A673 (cell line): ENCODE measurements at regions not wholly inside any gene's neighbourhood (a gene's known extent, or its start where the extent isn't known, plus 50 kb on each side); places are given as distances from the start of the nearest gene placed in this dataset.

Experiments
- BruUV-seq: library from RNA; stranded (reverse); fragments of 400-500 nt; replicated peaks from 2 replicates; lab custom pipeline; 2021; lab: Mats Ljungman, UMichigan
- CTCF ChIA-PET: fragments of 300-600 bp; sonication (Branson Sonifier 250); formaldehyde crosslinking; loops from one replicate; lab custom pipeline; 2022; ENCODE audit warnings: antibody characterized with exemption; lab: Charles Lee
- POLR2A ChIA-PET: fragments of 300-600 bp; sonication (Branson Sonifier 250); formaldehyde crosslinking; loops from one replicate; lab custom pipeline; 2022; ENCODE audit warnings: antibody characterized with exemption; ENCODE audit not compliant: low non-redundant PET; lab: Charles Lee
- DNase-seq: peaks from one replicate; pipeline ENCODE4 v3.0.0-alpha.2; 2015; ENCODE audit warnings: low spot score
- H3K27ac ChIP-seq: fragments of 200-600 bp; sonication (generic); 2 replicates; pipeline ENCODE4 v1.5.1; 2016; ENCODE audit warnings: mixed run types, low read depth, mild to moderate bottlenecking, mixed read lengths, antibody characterized with exemption, low read length; ENCODE audit not compliant: poor library complexity, severe bottlenecking
- H3K27me3 ChIP-seq: fragments of 200-600 bp; sonication (generic); replicated peaks from 2 replicates; pipeline ENCODE4 v1.6.1; 2017; ENCODE audit warnings: mixed run types, low read depth, mild to moderate bottlenecking, mixed read lengths, antibody characterized with exemption, low read length; ENCODE audit not compliant: insufficient read depth, poor library complexity
- H3K36me3 ChIP-seq: fragments of 200-600 bp; sonication (generic); 2 replicates; pipeline ENCODE4 v1.6.1; 2016; ENCODE audit warnings: mixed run types, mild to moderate bottlenecking, mixed read lengths, antibody characterized with exemption, low read length; ENCODE audit not compliant: insufficient read depth, poor library complexity, severe bottlenecking
- H3K4me1 ChIP-seq: fragments of 200-600 bp; sonication (generic); 2 replicates; pipeline ENCODE4 v1.6.1; 2017; ENCODE audit warnings: mixed run types, mild to moderate bottlenecking, mixed read lengths, antibody characterized with exemption, low read length; ENCODE audit not compliant: insufficient read depth, poor library complexity, severe bottlenecking
- H3K4me3 ChIP-seq: fragments of 200-600 bp; sonication (generic); 2 replicates; pipeline ENCODE4 v1.5.1; 2016; ENCODE audit warnings: low read depth, mixed run types, mild to moderate bottlenecking, mixed read lengths, low read length; ENCODE audit not compliant: poor library complexity, severe bottlenecking
- H3K9me3 ChIP-seq: fragments of 200-600 bp; sonication (generic); 2 replicates; pipeline ENCODE4 v1.6.1; 2016; ENCODE audit warnings: mixed run types, low read depth, mild to moderate bottlenecking, mixed read lengths, antibody characterized with exemption, low read length; ENCODE audit not compliant: poor library complexity, severe bottlenecking
- EZH2 ChIP-seq: fragments of 200-600 bp; sonication (generic); IDR thresholded peaks from 2 replicates; pipeline ENCODE4 v1.6.1; 2017; ENCODE audit warnings: borderline replicate concordance, low read depth, mild to moderate bottlenecking, mixed read lengths, antibody characterized with exemption, low read length; ENCODE audit not compliant: poor library complexity, severe bottlenecking
- intact Hi-C: fragments of 100-400 bp; cut with micrococcal nuclease; formaldehyde crosslinking; loops from one replicate; pipeline ENCODE4 v1.10.0; 2022; ENCODE audit not compliant: unreplicated experiment
- TF ChIP-seq, protein P1 (sequence below): fragments of 300-800, 200-600 bp; sonication (generic); conservative IDR thresholded peaks from 2 replicates; pipeline ENCODE4 v1.5.1; 2017; ENCODE audit warnings: low read depth, mild to moderate bottlenecking, antibody characterized with exemption, low read length, moderate library complexity, mixed read lengths

GRCh38 chr3:30204126-30204525 is 402.3 kb upstream of the TGFBR2 start:
- Histone ChIP-seq H3K27ac (no peak overlapping the region), H3K27me3 (no peaks in the 10 kb centered on the region), H3K36me3 (no peaks in the 10 kb centered on the region), H3K4me1 (no peaks in the 10 kb centered on the region), H3K9me3 (no peaks in the 10 kb centered on the region), H3K4me3 (no peak overlapping the region)
- no peak for TF ChIP-seq EZH2
- TF ChIP-seq, protein P1, sequence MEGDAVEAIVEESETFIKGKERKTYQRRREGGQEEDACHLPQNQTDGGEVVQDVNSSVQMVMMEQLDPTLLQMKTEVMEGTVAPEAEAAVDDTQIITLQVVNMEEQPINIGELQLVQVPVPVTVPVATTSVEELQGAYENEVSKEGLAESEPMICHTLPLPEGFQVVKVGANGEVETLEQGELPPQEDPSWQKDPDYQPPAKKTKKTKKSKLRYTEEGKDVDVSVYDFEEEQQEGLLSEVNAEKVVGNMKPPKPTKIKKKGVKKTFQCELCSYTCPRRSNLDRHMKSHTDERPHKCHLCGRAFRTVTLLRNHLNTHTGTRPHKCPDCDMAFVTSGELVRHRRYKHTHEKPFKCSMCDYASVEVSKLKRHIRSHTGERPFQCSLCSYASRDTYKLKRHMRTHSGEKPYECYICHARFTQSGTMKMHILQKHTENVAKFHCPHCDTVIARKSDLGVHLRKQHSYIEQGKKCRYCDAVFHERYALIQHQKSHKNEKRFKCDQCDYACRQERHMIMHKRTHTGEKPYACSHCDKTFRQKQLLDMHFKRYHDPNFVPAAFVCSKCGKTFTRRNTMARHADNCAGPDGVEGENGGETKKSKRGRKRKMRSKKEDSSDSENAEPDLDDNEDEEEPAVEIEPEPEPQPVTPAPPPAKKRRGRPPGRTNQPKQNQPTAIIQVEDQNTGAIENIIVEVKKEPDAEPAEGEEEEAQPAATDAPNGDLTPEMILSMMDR, result no peak
- no peak for DNase-seq
- ChIA-PET CTCF (no interaction called here), POLR2A (no interaction called here)
- intact Hi-C loops, result loop anchor here (5.0 kb wide), 1 partner anchor 83 kb away; no protein-coding TSS in a partner anchor
- no TSS peak for BruUV-seq

- Histone ChIP-seq H3K27me3 (no peaks in the 10 kb centered on the region), H3K4me1 (no peaks in the 10 kb centered on the region), H3K27ac (no peak overlapping the region), H3K4me3 (no peak overlapping the region), H3K9me3 (no peaks in the 10 kb centered on the region), H3K36me3 (no peaks in the 10 kb centered on the region)
- intact Hi-C loops, result no loop called here
- CTCF ChIA-PET, result no interaction called here
- TF ChIP-seq EZH2, result no peak
- TF ChIP-seq, protein P1, result no peak
- DNase-seq, result no peak
- POLR2A ChIA-PET, result no interaction called here
- BruUV-seq, result no TSS peak
Measured at GRCh38 chr3:30206051-30206450, 400.4 kb upstream of the TGFBR2 start.

DNA sequence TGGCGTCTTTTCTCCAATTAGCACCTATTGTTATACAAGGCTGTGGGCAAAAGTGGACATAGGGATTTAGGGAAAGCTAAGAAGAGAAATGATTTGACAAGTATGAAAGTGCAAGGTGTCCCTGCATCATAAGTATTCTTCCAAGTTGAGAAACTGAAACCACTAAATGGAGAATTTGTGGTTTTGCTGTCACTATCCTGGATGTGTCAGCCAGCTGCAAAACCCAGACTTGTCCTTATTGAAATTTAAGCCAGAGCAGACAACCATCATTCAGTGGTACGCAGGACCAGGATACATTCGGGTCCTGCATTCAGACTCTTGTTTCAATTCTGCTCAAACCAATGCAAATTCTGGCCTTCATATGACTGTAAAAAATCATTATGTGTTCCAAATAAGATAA is 384.8 kb upstream of the TGFBR2 start:
- H3K27me3 ChIP-seq, result no peaks in the 10 kb centered on the region
- no TSS peak for BruUV-seq
- CTCF ChIA-PET, result no interaction called here
- H3K4me1 ChIP-seq, result peaks cover 22% of the 10 kb centered on the region
- H3K4me3 ChIP-seq, result no peak overlapping the region
- peaks cover 12% of the 10 kb centered on the region for H3K9me3 ChIP-seq
- DNase-seq, result no peak
- H3K36me3 ChIP-seq, result no peaks in the 10 kb centered on the region
- POLR2A ChIA-PET, result no interaction called here
- no peak overlapping the region for H3K27ac ChIP-seq
- intact Hi-C loops, result no loop called here
- TF ChIP-seq, protein P1, result no peak
- TF ChIP-seq EZH2, result no peak
